DND-41 (cell line): ENCODE measurements at regions not wholly inside any gene's neighbourhood (a gene's known extent, or its start where the extent isn't known, plus 50 kb on each side); places are given as distances from the start of the nearest gene placed in this dataset.

Experiments used
- ATAC-seq: fragments of 200-7000 bp; cut with Tn5 transposase; 3 replicates; pipeline ENCODE4 v1.9.1; 2021; ENCODE audit warnings: low read depth; ENCODE audit not compliant: insufficient read depth
- DNase-seq: peaks from one replicate; pipeline ENCODE4 v3.0.0-alpha.2; 2020
- H2AFZ ChIP-seq: 2 replicates; pipeline ENCODE4 v1.6.0; 2012; ENCODE audit warnings: low read depth, low read length
- H3K27ac ChIP-seq: 2 replicates; pipeline ENCODE4 v1.5.1; 2012; ENCODE audit warnings: low read length, inconsistent platforms
- H3K27me3 ChIP-seq: fragments of 200-600 bp; sonication (generic); 2 replicates; pipeline ENCODE4 v1.6.0; 2012; ENCODE audit warnings: low read length, mild to moderate bottlenecking, inconsistent platforms; ENCODE audit not compliant: insufficient read depth, poor library complexity
- H3K36me3 ChIP-seq: 2 replicates; pipeline ENCODE4 v1.5.1; 2012; ENCODE audit warnings: low read length, inconsistent platforms; ENCODE audit not compliant: insufficient read depth
- H3K4me1 ChIP-seq: 2 replicates; pipeline ENCODE4 v1.5.1; 2012; ENCODE audit warnings: mild to moderate bottlenecking, low read length; ENCODE audit not compliant: insufficient read depth
- H3K4me2 ChIP-seq: 2 replicates; pipeline ENCODE4 v1.6.0; 2012; ENCODE audit warnings: mild to moderate bottlenecking, moderate library complexity, low read length, inconsistent platforms; ENCODE audit not compliant: insufficient read depth
- H3K4me3 ChIP-seq, 2 experiments: fragments of 200-600 bp in 1 of 2; shearing (Covaris generic) in 1 of 2; 2 replicates each; pipeline ENCODE4 v1.5.1; 2012 to 2016; ENCODE audit warnings: inconsistent platforms in 2 of 2, low read length in 2 of 2, mild to moderate bottlenecking in 2 of 2, low read depth in 1 of 2, moderate library complexity in 1 of 2
- H3K79me2 ChIP-seq: 2 replicates; pipeline ENCODE4 v1.6.0; 2012; ENCODE audit warnings: low read length, inconsistent platforms; ENCODE audit not compliant: insufficient read depth
- H3K9ac ChIP-seq: 2 replicates; pipeline ENCODE4 v1.6.0; 2012; ENCODE audit warnings: low read depth, mild to moderate bottlenecking, inconsistent platforms, low read length, moderate library complexity
- H3K9me3 ChIP-seq: 2 replicates; pipeline ENCODE4 v1.5.1; 2012; ENCODE audit warnings: low read length, moderate library complexity, mild to moderate bottlenecking, inconsistent platforms; ENCODE audit not compliant: insufficient read depth, severe bottlenecking
- H4K20me1 ChIP-seq: 2 replicates; pipeline ENCODE4 v1.6.0; 2012; ENCODE audit warnings: low read length; ENCODE audit not compliant: insufficient read depth
- CTCF ChIP-seq: IDR thresholded peaks from 2 replicates; pipeline ENCODE4 v1.5.1; 2012; ENCODE audit warnings: borderline replicate concordance, low read length, moderate library complexity, mild to moderate bottlenecking; ENCODE audit not compliant: poor library complexity, severe bottlenecking; ENCODE audit errors: extremely low read depth
- EZH2 ChIP-seq: IDR thresholded peaks from 3 replicates; pipeline ENCODE4 v1.6.1; 2012; ENCODE audit warnings: borderline replicate concordance, low read depth, mild to moderate bottlenecking, moderate library complexity, low read length, inconsistent platforms; ENCODE audit not compliant: severe bottlenecking

- H2AFZ ChIP-seq: no peak overlapping the region
- H3K79me2 ChIP-seq: no peaks in the 10 kb centered on the region
- DNase-seq (no peak), ATAC-seq (no peak)
- no peak for TF ChIP-seq CTCF
- no peak for TF ChIP-seq EZH2
- H3K36me3 ChIP-seq: no peaks in the 10 kb centered on the region
- no peak overlapping the region for H3K27ac ChIP-seq
- no peak overlapping the region for H3K4me2 ChIP-seq
- no peaks in the 10 kb centered on the region for H3K9me3 ChIP-seq
- no peak overlapping the region for H3K9ac ChIP-seq
- no peaks in the 10 kb centered on the region for H3K27me3 ChIP-seq
- H4K20me1 ChIP-seq: no peaks in the 10 kb centered on the region
- H3K4me3 ChIP-seq: no peak overlapping the region
- no peaks in the 10 kb centered on the region for H3K4me1 ChIP-seq
Measured at GRCh38 chr2:52724585-52724984, 1043.0 kb upstream of the CHAC2 start.

- Histone ChIP-seq H3K27ac (no peak overlapping the region), H2AFZ (no peak overlapping the region), H4K20me1 (no peaks in the 10 kb centered on the region)
Measured at GRCh38 chr2:52717836-52718235, 1049.8 kb upstream of the CHAC2 start.

GRCh38 chr2:52710810-52711618, 1056.6 kb upstream of the CHAC2 start:
- Histone ChIP-seq H3K79me2 (no peaks in the 10 kb centered on the region), H3K4me2 (no peak overlapping the region), H3K27me3 (no peaks in the 10 kb centered on the region), H3K4me1 (no peaks in the 10 kb centered on the region), H3K4me3 (no peak overlapping the region), H3K9ac (no peak overlapping the region), H4K20me1 (no peaks in the 10 kb centered on the region), H2AFZ (no peak overlapping the region), H3K27ac (no peak overlapping the region), H3K9me3 (no peaks in the 10 kb centered on the region), H3K36me3 (no peaks in the 10 kb centered on the region)
- no peak for DNase-seq
- TF ChIP-seq EZH2 (no peak), CTCF (no peak)
- ATAC-seq: no peak

More at GRCh38 chr2:52717836-52718235, 1049.8 kb upstream of the CHAC2 start:
- H3K4me3 ChIP-seq: no peak overlapping the region
- no peaks in the 10 kb centered on the region for H3K9me3 ChIP-seq
- H3K4me2 ChIP-seq: no peak overlapping the region
- no peaks in the 10 kb centered on the region for H3K4me1 ChIP-seq
- no peaks in the 10 kb centered on the region for H3K36me3 ChIP-seq
- no peak for DNase-seq
- no peak overlapping the region for H3K9ac ChIP-seq
- no peak for TF ChIP-seq EZH2
- no peak for TF ChIP-seq CTCF
- no peaks in the 10 kb centered on the region for H3K27me3 ChIP-seq
- no peaks in the 10 kb centered on the region for H3K79me2 ChIP-seq
- no peak for ATAC-seq
